ENCODE measurements at regions not wholly inside any gene's neighbourhood (a gene's known extent, or its start where the extent isn't known, plus 50 kb on each side); places are given as distances from the start of the nearest gene placed in this dataset.

GRCh38 chr22:48226026-48227013, 1463.9 kb downstream of the TBC1D22A start:
- TF ChIP-seq POLR2A (IDR thresholded peaks at IDR 0.05): no peak
- no peak for TF ChIP-seq CTCF (IDR thresholded peaks at IDR 0.05)

Data from esophagus squamous epithelium (tissue), 4 donors.